Activated T-cell treated with anti-CD3 and anti-CD28 coated beads for 4 hours (primary cell): ENCODE measurements at regions not wholly inside any gene's neighbourhood (a gene's known extent, or its start where the extent isn't known, plus 50 kb on each side); places are given as distances from the start of the nearest gene placed in this dataset.

Experiments
- DNase-seq: peaks from one replicate; pipeline ENCODE4 v3.0.0-alpha.2; 2020

- DNase-seq: no peak
Measured at GRCh38 chr9:88033359-88033702, 59.0 kb upstream of the CDK20 start.

- DNase-seq: no peak
Measured at GRCh38 chr9:88028338-88028737, 54.0 kb upstream of the CDK20 start.

DNA sequence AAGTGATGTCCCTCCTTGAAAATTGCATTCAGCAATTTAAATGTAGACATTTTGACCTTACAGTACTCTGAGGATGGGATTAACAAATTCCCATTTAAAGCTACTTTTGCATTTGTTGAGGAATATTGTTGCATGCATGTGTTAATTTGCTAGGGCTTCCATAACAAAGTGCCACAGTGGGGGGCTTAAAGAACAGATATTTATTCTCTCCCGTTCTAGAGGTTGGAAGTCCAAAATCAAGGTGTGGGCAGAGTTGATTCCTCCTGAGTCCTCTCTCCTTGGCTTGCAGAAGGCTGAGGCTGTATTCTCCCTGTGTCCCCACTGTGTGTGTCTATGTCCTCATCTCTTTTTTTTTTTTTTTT is 51.8 kb upstream of the CDK20 start:
- DNase-seq: no peak

- no peak for DNase-seq
Measured at GRCh38 chr9:88025411-88026117, 51.2 kb upstream of the CDK20 start.

DNA sequence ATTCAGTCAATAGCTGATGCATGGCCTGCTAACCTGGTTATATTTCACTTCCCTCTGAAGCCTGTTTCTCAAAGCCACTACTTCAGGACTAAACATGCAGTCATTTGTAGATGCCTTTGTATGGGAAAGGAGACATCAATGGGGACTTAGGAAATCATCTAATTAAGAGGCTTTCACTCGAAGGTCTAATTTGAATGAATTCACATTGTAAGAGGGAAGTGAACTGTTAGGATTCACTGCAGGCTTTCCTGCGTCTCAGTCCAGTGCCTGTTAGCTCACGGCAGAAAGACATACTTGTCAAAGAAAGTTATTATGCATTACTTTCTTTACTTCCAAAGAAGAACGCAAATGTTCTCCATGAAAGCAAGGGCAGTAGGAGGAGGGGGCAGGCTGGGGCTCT is 50.6 kb upstream of the CDK20 start:
- DNase-seq: no peak
